Stimulated activated CD4-positive, alpha-beta T cell treated with anti-CD3 and anti-CD28 coated beads, Interleukin-15, amount 100 ng/mL, for 24 hours (primary cell): ENCODE measurements at regions not wholly inside any gene's neighbourhood (a gene's known extent, or its start where the extent isn't known, plus 50 kb on each side); places are given as distances from the start of the nearest gene placed in this dataset.
"Not testable (repeated sequence)": the region's sequence is repeated elsewhere in the genome, so short reads cannot be mapped to it uniquely, and the experiment has no call there.

Experiments used
- DNase-seq: peaks from one replicate; pipeline ENCODE4 v3.0.0-alpha.2; 2020

DNA sequence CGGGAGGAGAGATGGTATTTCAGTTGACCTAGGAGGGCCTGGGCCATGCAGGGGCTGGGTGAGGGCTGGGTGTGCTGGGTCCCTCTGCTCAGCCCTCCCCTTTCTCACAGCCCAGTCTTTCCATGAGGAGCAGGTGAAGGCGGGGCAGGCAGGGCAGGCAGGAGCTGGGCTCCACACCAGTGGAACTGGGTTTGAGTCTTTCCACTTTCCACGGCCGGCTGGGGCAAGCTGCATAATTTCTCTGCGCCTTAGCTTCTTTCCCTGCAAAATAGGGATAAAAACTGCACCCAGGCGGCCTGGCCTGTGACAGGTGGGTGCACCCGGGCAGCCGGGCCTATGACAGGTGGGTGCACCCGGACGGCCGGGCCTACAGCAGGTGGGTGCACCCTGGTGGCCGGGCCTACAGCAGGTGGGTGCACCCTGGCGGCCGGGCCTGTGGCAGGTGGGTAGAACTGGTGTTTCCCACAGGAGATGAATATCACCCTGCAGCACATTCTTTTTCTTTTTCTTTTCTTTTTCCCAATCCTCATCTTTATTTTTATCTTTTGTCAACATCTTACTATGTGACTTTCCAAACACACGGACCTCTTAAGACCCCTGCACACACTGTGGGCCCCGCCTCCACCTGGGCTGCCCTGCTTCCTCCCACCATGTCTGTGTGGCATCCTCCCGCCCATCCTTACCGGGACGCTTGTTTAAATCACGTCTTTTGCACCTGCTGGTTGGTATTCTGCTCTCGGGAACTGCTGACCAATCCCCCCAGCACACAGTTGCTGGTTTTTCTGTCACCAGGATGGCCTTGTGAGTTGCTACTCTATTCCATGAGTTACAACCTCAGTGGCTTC lies 111.3 kb downstream of the NPIPB11 start:
- DNase-seq = not testable (repeated sequence)

DNA sequence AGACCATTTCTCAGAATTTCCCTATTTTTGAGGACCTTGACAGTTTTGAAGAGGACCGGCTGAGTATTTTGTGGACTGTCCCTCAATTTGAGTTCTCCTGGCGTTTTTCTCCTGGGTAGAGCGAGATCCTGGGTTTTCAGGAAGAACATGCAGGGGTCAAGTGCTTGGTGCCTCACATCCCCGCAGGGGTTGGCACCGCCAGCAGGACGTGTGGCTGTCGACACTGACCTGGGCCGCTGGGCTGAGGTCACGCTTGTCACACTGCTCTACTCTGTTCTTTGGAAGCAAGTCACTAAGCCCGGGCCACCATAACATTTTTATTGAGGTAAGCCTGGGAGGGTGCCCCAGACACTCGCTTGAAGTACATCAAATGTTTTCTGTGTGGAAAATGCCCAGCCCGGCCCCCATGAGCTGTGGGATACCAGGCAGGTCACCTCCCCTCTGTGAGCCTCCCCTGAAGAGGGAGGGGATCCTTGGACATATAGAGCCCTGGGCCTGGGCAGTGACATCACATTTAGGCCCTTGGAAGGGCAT lies 112.0 kb downstream of the NPIPB11 start:
- not testable (repeated sequence) for DNase-seq

GRCh38 chr16:29293545-29293944 lies 113.0 kb downstream of the NPIPB11 start:
- not testable (repeated sequence) for DNase-seq

GRCh38 chr16:29292952-29293471 lies 113.5 kb downstream of the NPIPB11 start:
- DNase-seq = not testable (repeated sequence)

DNA sequence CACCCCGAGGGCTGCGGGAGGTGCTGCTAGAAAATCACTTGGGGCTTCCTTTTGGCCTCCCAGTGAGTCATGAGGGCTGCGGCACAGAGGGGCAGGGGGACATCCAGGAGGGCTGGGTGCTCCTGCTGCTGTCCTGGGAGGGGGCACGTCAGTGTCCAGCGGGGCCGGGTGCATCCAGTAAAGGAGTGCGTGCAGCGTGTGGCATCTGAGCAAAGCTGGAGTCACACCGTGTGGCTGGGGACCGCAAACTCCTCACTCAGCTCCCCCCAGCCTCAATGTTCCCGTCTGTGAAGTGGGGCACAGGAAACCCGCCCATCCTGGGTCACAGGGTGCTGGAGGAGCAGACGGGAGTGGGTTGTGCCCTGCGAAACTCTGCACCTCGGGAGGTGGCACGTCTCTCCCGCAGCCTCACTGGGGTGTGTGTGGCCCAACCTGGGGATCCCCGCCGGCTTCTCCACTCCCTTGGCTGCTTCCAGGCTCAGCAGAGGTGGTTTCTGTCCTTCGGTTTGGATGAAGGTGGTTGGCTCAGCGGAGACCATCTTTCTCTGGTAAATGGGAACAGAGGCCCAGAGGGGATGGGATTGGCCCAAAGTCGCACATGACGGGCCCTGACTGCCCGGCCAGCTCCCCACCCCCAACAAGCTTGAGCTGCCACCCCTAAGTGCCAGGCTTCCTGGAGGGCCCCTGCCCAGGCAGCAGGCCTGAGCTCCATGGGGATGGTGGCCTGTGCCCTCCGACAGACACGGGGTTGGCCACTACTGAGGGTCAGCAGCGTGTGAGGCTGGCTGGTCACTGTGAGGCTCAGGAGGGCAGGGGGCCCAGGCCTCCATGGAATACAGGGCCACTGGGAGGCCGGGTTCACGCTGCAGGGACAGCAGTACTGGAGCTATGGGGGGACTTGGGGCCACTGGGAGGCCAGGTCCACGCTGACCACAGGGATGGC lies 114.9 kb downstream of the NPIPB11 start:
- not testable (repeated sequence) for DNase-seq

- peak; percentile 76 for DNase-seq
Measured at GRCh38 chr16:29290631-29291247, 115.8 kb downstream of the NPIPB11 start.

GRCh38 chr16:29289516-29290239 lies 116.8 kb downstream of the NPIPB11 start:
- not testable (repeated sequence) for DNase-seq

DNA sequence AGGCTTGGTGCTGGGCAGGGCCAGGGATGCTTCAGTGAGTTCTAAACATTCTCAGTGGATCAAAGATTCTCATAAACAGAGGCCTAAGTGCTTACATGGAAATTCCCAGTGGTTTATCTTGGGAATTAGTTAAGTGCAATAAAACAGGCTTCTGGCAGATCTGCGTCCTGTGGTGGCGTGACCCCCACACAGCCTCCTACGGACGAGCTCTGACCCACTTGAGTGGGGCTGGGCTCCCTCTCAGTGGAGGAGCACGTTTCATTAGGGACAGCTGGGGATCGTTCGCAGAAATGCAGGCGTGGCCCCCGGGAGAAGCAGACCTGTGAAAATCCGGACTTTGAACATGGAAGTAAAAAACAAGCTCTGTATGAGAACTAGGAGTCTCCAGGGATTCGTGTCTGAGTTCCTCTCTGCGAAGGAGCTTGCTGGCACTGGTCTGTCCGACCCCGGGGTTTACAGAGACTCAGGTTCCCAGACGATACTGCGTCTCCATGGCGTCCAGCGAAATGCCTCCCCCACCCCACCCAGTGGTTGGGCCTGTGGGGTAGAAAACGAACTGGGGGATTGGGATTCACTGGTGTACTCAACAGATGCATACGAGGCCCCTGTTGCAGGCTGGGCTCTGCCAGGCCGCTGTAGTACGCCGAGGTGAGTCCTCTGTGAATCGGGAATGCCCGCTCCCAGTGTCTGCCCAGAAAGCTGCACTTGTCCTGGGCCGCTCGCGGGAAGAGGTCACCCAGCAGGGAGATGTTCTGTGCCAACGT lies 117.6 kb downstream of the NPIPB11 start:
- not testable (repeated sequence) for DNase-seq

GRCh38 chr16:29287871-29288535 lies 118.5 kb downstream of the NPIPB11 start:
- not testable (repeated sequence) for DNase-seq

- not testable (repeated sequence) for DNase-seq
Measured at GRCh38 chr16:29287246-29287645, 119.3 kb downstream of the NPIPB11 start.

DNA sequence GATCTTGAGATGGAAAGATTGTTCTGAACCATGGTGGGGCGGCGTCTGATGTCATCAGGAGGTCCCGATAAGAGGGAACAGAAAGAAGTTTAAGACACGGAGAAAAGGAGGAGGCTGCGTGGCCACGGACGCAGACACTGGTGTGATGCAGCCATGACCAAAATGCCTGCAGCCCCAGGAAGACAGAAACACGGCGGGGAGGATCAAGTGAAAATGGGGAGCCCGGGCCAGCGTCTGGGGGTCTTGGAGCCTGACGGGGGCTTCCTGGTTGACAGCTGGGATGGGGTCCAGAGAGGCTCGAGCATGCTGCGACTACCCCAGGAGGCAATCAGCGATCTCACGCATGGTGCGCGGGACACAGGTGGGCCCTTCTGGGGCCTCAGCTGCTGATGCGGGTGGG lies 119.7 kb downstream of the NPIPB11 start:
- not testable (repeated sequence) for DNase-seq

DNA sequence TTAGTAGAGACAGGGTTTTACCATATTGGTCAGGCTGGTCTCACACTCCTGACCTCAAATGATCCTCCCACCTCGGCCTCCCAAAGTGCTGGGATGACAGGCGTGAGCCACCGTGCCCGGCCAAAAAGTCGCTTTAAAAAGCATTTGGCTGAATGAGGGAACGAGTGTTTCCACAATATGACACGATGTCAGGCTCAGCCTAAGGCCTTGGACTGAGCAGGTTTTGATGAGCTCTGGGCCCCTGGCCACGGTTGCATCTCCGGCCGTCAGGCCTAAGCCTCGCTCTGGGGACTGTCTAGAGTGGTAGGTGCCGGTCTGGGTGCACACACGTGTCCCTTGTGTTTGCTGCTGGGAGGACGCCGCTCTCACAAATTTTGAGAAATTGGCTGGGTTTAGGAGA lies 120.3 kb downstream of the NPIPB11 start:
- DNase-seq = not testable (repeated sequence)

GRCh38 chr16:29285151-29285885 lies 121.2 kb downstream of the NPIPB11 start:
- DNase-seq = peak; percentile 23

DNA sequence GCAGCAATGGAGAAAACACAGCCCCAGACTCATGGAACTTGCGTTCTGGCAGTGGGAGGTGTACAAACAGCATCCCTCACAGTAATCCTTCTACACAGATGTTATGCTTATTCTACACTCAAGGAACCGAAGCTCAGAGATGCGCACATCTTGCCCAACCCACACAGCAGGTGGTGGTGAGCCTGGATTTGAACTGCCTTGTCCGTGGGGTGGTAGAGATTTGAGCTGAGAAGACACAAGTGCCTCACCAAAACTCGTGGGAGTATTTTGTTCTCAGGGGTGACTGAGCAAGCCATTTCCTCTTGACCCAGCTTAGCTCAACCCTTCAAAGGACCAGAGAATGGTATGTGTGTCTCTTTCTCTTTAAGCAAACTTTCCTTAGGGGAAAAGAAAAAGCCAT lies 121.8 kb downstream of the NPIPB11 start:
- DNase-seq = peak; percentile 13

GRCh38 chr16:29284159-29284558 lies 122.4 kb downstream of the NPIPB11 start:
- DNase-seq = not testable (repeated sequence)

- not testable (repeated sequence) for DNase-seq
Measured at GRCh38 chr16:29278097-29278871, 128.2 kb downstream of the NPIPB11 start.

- DNase-seq = not testable (repeated sequence)
Measured at GRCh38 chr16:29276446-29276845, 130.1 kb downstream of the NPIPB11 start.
